ENCODE measurements at regions not wholly inside any gene's neighbourhood (a gene's known extent, or its start where the extent isn't known, plus 50 kb on each side); places are given as distances from the start of the nearest gene placed in this dataset.
"Not testable (repeated sequence)": the region's sequence is repeated elsewhere in the genome, so short reads cannot be mapped to it uniquely, and the experiment has no call there.

DNA sequence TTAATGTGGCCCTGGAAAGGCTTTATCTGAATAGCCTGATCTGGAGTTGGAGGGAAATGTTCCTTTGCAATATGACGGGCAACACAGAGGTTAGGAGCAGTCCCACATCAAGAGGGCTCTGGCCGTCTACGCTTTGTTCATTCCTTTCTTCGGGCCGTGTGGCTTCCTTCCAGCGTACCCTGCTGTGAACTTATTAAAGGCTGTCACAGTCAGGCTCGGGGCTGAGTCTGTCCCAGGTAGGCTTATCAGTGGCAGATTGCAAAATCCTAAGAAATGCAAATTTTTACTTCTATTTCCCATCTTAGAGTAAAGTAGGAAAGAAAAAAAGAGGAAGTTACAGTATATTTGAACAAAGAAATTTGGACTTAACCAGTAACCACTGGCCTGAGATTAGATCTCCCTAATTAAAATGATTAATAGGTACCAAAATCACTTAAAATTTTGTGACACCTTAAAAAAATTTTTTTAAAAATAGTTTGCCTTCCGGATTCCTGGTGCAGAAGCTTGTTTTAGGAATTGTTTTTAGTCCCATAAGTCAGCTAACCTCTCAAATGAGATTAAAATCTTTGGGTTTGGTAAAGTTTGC, 453.1 kb upstream of the MKI67 start:
- TF ChIP-seq CTCF (conservative IDR thresholded peaks at IDR 0.05): no peak

DNA sequence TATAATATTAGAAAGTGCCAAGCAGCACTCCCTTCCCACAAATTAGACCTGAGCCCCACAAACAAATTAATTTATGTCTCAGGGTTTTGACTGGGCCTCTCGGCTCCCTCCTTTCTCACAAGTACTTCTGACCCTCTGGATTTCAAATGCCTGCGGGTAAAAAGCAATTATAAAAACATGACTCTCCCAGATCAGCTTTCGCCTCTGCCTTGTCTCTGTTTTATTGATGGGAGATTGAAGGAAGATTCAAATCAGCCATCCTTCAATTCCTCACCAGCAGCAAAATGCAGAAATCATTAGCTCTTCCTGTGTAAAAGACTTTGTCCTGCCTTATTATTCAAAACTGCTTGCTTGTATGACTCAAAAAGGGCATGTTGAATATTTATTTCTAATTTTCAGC, 453.7 kb upstream of the MKI67 start:
- TF ChIP-seq CTCF (conservative IDR thresholded peaks at IDR 0.05): no peak
- no peak overlapping the region for H3K27ac ChIP-seq

More for the DNA sequence above, 453.1 kb upstream of the MKI67 start:
- no peak overlapping the region for H3K27ac ChIP-seq

DNA sequence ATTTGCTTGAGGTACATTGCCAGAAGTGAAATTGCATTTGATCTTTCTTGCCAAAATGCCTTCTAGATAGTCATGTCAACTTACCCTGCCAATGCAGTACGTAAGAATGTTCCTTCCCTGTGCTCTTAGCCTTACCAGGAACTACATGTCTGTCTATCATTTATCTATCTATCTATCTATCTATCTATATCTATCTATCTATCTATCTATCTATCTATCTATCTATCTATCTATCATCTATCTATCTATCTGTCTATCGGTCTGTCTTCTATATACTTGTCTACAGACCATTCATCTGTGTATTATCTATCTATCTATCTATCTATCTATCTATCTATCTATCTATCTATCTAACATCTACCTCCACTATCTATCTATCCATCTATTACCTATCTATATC, 456.9 kb upstream of the MKI67 start:
- not testable (repeated sequence) for H3K27ac ChIP-seq

- H3K27ac ChIP-seq: not testable (repeated sequence)
Observed at GRCh38 chr10:128586599-128586998, 460.4 kb upstream of the MKI67 start.

DNA sequence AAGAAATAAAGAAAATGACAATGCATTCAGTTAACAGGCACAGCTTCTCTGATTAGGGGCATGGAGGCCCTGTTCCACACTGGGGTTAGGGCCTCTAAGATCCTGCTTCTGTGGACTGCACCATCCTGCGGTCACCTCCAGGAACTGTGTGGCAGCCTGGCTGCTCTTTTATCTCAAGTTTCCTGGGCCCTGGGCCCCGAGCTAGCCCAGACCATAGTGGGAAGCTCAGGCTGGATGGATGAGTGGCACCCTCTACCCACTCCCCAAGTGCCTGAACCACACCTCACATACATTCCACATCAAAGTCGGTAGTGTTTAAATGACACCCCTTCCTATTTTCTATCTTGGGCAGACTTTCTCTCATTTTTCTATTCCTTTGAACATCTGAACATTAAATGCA, 461.5 kb upstream of the MKI67 start:
- H3K27ac ChIP-seq: no peak overlapping the region
- TF ChIP-seq CTCF (conservative IDR thresholded peaks at IDR 0.05): no peak

DNA sequence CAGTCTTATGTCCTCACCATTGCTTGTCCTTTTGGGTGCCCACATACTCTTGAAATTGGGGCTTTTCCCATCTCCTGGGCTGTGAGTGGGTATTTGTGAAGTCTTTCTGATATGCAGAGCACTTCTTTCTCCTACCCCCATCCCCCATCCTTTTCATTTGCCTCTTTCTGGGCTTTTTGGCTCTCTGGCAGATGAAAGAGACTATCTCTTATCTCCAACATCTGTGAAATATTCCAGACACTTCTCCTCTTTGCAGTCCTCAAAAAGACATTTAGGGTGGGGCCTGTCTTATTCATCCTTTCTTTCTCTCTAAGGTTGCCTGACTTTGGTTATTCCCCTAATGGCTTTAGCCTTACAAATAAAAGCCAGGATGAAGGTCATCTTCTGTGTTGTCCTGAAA, 462.2 kb upstream of the MKI67 start:
- H3K27ac ChIP-seq: no peak overlapping the region
- no peak for TF ChIP-seq CTCF (conservative IDR thresholded peaks at IDR 0.05)

GRCh38 chr10:128594688-128595087, 468.5 kb upstream of the MKI67 start:
- H3K27ac ChIP-seq: no peak overlapping the region
- no peak for TF ChIP-seq CTCF (conservative IDR thresholded peaks at IDR 0.05)

- H3K27ac ChIP-seq: no peak overlapping the region
- TF ChIP-seq CTCF (conservative IDR thresholded peaks at IDR 0.05): no peak
Observed at GRCh38 chr10:128596906-128597305, 470.7 kb upstream of the MKI67 start.

DNA sequence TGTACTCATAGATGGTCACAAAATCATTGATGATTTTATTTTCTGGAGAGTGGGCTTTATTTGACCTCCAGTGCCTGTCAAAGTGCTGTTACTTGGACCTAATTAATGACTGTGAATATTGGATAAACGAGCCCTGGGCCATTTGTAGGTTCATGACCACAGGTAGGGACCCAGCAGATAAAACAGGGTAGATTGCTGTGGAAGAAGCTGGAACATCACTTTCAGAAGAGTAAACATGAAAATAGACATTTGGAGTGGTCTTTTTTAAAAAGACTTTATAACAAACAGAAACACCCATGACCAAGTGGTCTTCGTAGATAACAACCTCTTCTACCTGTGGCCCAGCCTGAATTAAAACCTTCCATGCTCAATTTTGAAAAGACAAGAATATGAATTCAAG, 472.8 kb upstream of the MKI67 start:
- H3K27ac ChIP-seq: no peak overlapping the region
- no peak for TF ChIP-seq CTCF (conservative IDR thresholded peaks at IDR 0.05)
